GM03348 (cell line): ENCODE measurements at regions not wholly inside any gene's neighbourhood (a gene's known extent, or its start where the extent isn't known, plus 50 kb on each side); places are given as distances from the start of the nearest gene placed in this dataset.

Experiments used
- DNase-seq: peaks from one replicate; pipeline ENCODE4 v3.0.0; 2012; ENCODE audit warnings: low spot score

GRCh38 chr4:125808570-125808969 lies 493.8 kb downstream of the FAT4 start:
- peak; percentile 24 for DNase-seq

- DNase-seq = no peak
These were observed 497.1 kb downstream of the FAT4 start for GRCh38 chr4:125811892-125812291.

GRCh38 chr4:125826801-125827695 lies 512.3 kb downstream of the FAT4 start:
- no peak for DNase-seq

GRCh38 chr4:125827696-125828052 lies 512.9 kb downstream of the FAT4 start:
- DNase-seq = no peak

GRCh38 chr4:125828346-125828745 lies 513.6 kb downstream of the FAT4 start:
- DNase-seq = no peak

GRCh38 chr4:125832161-125832560 lies 517.4 kb downstream of the FAT4 start:
- no peak for DNase-seq

- no peak for DNase-seq
These were observed 521.9 kb downstream of the FAT4 start for GRCh38 chr4:125836597-125837195.

GRCh38 chr4:125837493-125838201 lies 522.9 kb downstream of the FAT4 start:
- no peak for DNase-seq

- no peak for DNase-seq
These were observed 523.4 kb downstream of the FAT4 start for GRCh38 chr4:125838202-125838601.

GRCh38 chr4:125838924-125839323 lies 524.2 kb downstream of the FAT4 start:
- DNase-seq = no peak

GRCh38 chr4:125843947-125844346 lies 529.2 kb downstream of the FAT4 start:
- no peak for DNase-seq

- DNase-seq = no peak
These were observed 532.8 kb downstream of the FAT4 start for GRCh38 chr4:125847518-125847917.

- DNase-seq = peak; percentile 68
These were observed 535.1 kb downstream of the FAT4 start for GRCh38 chr4:125849869-125850268.

GRCh38 chr4:125891597-125892258 lies 577.0 kb downstream of the FAT4 start:
- peak; percentile 76 for DNase-seq

GRCh38 chr4:125904802-125905201 lies 590.0 kb downstream of the FAT4 start:
- no peak for DNase-seq

GRCh38 chr4:125911058-125911457 lies 596.3 kb downstream of the FAT4 start:
- DNase-seq = no peak

GRCh38 chr4:125911481-125911880 lies 596.7 kb downstream of the FAT4 start:
- DNase-seq = no peak

GRCh38 chr4:125917559-125917958 lies 602.8 kb downstream of the FAT4 start:
- DNase-seq = no peak

GRCh38 chr4:125928652-125929051 lies 613.9 kb downstream of the FAT4 start:
- no peak for DNase-seq

GRCh38 chr4:125938541-125938940 lies 623.8 kb downstream of the FAT4 start:
- DNase-seq = peak; percentile 26

- DNase-seq = no peak
These were observed 625.7 kb downstream of the FAT4 start for GRCh38 chr4:125940426-125940825.

- DNase-seq = no peak
These were observed 630.2 kb downstream of the FAT4 start for GRCh38 chr4:125944966-125945365.
